HG03108 (cell line): ENCODE measurements at regions not wholly inside any gene's neighbourhood (a gene's known extent, or its start where the extent isn't known, plus 50 kb on each side); places are given as distances from the start of the nearest gene placed in this dataset.

Source experiments
- ATAC-seq: cut with Tn5 transposase; IDR thresholded peaks from one replicate; pipeline ENCODE4 v1.9.1; 2021; ENCODE audit warnings: moderate library complexity; ENCODE audit not compliant: unreplicated experiment

DNA sequence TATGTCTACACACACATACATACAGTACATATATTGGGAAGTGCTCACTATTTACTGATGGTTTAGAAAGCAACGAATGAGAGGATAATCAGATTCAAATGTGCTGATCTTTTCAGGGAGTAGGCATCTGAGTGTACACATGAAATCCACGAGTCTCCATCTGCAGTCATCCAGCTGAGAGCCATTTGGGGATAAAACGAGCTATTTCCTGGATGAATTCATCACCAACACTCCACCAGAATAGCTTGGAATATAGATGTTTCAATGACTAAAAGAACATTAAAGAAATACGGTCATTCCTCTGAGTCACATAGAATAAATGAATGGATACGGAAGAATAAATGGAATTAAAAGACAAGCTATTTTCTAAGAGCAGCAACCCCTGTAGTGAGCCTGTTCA lies 721.6 kb upstream of the ARGLU1 start:
- ATAC-seq, result no peak

DNA sequence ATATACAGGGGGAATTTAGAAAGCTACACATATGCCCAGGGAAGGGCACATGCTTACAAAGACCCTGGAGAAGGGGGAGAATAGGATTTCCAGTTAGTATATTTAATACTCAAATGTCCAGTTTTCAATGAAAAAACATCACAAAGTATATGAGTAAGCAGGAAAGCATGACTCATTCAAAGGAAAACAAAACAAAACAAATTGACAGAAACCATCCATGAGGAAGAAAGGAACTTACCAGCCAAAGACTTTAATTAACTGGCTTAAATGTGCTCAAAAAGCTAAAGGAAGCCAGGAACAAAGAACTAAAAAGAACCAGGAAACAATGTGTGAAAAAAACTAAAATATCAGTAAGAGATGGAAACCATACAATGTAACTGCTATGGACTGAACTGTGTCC lies 716.2 kb upstream of the ARGLU1 start:
- ATAC-seq, result no peak

DNA sequence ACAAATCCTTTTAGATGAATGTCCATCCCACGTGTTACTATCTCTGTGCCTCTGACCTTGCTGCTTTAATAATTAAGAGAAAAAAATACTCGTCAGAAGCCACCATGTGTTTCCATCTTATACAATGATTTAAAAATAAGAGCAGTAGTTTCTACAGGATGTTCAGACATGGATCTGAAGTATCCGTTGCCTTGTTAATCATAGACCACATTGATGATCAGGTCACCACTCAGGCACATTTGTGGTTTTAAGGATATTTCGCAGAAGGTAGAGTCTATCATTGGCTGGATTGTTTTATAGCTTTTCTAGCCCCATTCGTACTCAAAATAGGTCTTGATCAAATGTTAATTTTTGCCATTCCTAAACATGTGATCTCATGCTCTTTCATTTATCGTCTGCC lies 710.0 kb upstream of the ARGLU1 start:
- ATAC-seq, result no peak

DNA sequence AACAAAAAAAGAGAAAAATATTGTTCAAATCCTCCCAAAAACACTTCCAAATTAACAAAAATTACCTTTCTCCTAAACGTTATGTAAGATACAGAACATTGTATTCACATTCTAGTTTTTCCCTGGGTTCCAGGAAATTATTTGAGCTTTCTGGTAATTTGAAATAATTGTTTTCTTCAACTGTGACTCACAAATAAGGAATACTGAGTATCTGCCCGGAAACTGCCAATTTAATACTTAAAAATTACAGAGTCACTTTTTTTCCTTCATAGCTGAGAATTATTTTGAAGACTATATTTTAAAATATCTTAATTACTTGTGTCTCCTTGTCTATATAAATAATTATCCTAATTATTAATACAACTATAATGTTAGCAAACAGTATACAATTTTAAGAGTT lies 709.0 kb upstream of the ARGLU1 start:
- ATAC-seq, result no peak

DNA sequence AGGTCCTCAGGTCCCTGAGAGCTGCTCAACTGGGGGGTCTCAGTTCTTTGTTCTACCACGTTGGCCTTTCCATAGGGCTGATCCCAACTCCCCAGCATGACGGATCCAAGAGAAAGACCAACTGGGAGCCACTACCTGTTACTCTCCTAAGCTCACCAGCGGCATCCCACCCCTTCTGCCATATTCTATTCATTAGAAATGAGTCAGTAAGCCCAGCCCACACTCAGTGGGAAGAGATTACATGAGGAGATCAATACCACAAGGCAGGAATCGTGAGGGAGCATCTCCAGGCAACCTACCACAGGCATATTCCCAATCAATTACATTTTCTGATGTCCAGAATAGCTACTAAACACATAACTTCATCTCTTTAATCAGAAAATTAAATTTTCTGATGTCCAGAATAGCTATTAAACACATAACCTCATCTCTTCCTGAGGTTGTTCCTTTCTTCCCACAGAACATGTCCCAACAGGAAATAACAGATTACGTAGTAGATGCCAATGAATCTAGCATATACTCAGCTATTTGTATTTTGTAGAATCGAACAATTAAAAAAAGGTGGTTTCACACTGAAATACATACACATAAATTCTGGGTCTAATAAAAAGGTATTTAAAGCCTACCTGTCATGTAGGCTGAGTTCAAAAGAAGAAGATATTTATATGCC lies 708.1 kb upstream of the ARGLU1 start:
- no peak for ATAC-seq

DNA sequence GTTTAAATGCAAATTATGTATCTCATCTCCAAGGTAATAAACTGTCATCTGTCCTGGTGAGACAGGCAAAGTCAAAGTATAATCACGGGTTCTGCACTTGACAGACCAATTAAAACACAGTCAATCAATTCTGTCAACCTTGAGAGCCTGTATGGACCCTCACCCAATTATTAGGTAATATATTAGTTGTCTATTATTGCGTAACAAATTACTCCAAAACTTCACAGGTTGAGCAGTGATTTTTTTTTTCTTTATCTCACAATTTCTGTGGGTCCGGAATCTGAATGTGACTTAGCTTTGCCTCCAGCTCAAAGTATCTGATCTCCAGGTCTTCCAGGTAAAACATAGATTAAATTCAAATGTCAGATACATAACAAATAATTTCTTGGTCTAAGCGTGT lies 707.4 kb upstream of the ARGLU1 start:
- ATAC-seq, result no peak

GRCh38 chr13:107271227-107271626 lies 703.3 kb upstream of the ARGLU1 start:
- no peak for ATAC-seq

- ATAC-seq, result no peak
These were observed 698.7 kb upstream of the ARGLU1 start for GRCh38 chr13:107266657-107267056.

GRCh38 chr13:107258599-107259187 lies 690.8 kb upstream of the ARGLU1 start:
- no peak for ATAC-seq

GRCh38 chr13:107254392-107254791 lies 686.5 kb upstream of the ARGLU1 start:
- no peak for ATAC-seq

DNA sequence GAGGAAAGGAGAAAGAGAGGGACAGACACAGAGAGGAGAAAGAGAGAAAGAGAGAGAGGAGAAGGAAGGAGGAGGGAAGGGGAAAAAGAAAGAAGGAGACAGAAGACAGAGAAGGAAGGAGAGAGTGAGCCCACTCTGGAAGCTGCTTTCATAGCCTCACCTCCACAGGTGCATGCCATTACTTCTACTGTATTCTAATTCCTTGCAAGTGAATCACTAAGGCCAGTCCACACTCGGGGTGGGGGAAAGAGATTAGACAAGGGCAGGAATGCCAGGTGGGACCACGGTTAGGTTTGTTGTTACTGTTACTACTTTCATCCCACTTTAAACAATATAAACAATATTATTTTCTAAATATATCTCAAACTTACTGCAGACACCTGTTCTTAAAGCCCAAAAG lies 684.5 kb upstream of the ARGLU1 start:
- ATAC-seq, result no peak

DNA sequence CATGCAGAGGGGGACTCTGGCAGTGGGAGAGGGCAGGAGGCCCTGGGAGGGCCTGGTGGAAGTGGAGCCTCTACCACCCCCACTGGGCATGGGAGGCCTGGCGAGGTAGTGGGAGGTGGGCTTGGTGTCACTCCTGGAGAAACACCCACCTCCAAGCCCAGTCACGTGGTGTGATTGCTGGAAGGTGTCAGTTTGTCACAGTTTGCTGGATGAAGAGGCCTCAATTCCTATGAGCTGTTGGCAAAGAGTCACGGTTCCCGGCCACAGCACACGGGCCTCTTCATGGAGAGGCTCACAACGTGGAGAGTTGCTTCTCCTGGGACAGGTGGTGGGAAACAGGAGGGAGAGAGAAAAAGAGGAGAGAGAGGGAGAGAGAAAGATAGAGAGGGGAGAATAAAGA lies 684.1 kb upstream of the ARGLU1 start:
- ATAC-seq, result no peak

DNA sequence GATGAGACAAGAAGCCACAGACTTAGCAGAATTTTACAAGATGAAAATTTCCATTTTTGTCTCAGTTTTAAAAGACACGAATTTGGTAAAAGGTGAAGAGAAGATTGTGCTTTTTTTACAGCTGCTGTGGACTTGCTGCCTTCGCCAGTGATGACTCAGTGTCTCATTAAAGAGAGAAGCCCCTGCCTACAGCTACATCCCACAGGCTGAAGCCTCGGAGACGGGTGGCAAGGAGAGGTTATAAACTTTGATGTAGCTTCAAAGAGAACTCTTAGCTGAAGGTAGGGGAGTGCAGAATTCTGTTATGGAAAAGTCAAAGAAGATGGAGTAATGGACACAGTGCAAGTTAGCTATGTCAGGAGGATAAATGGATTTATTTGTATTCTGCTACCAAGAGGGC lies 683.4 kb upstream of the ARGLU1 start:
- no peak for ATAC-seq

DNA sequence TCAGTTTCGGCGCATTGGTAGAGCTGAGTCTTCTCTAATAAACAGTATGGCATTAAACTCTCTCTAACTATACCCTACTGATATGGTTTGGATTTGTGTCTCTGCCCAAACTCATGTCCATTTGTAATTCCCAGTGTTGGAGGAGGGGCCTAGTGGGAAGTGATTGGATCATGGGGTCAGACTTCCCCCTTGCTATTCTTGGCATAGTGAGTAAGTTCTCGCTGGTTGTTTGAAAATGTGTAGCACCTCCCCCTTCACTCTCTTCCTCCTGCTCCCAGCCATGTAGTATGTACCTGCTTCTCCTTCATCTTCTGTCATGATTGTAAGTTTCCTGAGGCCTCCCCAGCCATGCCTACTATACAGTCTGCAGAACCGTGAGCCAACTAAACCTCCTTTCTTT lies 682.7 kb upstream of the ARGLU1 start:
- ATAC-seq, result no peak

DNA sequence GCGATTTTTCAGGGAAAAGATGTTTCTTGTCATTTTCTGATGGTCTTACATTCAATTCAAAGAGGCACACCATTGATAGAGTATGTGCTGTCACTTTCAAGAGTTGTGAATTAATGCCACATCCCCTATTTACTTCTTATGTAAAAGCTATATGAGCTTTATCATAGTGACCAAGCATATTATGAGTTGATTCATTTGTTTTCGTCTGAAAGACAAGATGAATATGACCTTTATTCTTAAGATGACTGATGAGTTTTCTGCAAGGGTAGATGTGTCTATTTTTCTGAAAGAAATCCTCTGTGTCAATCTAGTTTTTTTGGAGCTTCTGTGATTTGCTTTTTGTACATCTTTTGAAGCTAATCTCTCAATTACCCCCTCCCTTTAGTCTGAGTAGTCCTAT lies 676.3 kb upstream of the ARGLU1 start:
- ATAC-seq, result no peak

- no peak for ATAC-seq
These were observed 674.2 kb upstream of the ARGLU1 start for GRCh38 chr13:107242138-107242537.

DNA sequence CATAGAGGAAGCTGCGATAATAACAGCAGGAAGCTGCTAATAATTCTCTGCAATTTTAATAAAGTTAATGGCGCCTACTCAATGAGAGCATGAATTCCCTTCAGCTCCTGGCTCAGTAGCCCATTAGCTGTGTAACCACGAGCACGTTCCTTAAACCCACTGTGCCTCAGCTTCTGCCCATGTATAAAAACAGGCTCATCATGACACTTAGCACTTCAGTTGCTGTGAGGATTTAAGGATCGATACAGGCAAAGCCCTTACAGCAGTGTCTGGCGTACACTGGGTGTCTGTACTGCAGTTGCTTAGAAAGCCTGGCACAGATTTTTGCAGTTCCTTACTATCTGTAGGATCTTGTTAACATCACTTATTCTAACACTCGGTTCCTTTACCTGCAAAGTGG lies 673.4 kb upstream of the ARGLU1 start:
- ATAC-seq, result no peak

DNA sequence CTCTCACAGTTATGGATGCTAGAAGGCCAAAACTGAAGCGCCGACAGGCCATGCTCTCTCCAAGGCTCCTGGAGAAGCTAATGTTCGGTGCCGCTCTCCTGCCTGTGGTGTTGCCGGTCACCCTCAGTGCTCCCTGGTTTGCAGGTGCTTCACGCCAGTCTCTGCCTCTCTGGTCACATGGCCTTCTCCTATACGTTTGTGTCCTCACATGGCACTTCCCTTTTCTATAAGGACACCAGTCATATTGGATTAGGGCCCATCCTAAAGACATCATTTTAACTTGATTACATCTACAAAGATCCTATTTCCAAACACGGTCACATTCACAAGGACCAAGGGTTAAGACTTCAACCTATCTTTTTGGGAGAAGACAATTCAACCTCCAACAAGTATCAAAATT lies 671.3 kb upstream of the ARGLU1 start:
- no peak for ATAC-seq

GRCh38 chr13:107238262-107238981 lies 670.5 kb upstream of the ARGLU1 start:
- ATAC-seq, result no peak

GRCh38 chr13:107234319-107235073 lies 666.6 kb upstream of the ARGLU1 start:
- no peak for ATAC-seq

DNA sequence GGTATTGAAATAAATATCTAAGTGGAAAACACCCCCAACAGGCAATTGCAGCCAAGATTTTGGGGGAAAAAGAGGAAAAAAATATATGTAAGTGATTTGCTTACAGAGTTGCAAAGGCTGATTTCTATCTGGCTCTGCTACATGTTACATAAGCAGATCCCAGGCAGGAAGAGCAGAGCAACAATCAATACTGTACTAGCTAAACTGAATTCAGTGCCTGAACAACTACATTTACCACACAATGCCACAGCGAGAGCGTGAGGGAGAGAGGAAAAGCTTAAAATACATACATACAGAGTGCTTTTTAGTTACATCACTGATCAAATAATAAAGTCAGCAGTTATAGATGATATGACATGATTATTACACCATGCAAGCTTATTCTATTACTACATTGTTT lies 665.6 kb upstream of the ARGLU1 start:
- no peak for ATAC-seq

- no peak for ATAC-seq
These were observed 664.0 kb upstream of the ARGLU1 start for GRCh38 chr13:107231944-107232343.
